H9 (cell line): ENCODE measurements at regions not wholly inside any gene's neighbourhood (a gene's known extent, or its start where the extent isn't known, plus 50 kb on each side); places are given as distances from the start of the nearest gene placed in this dataset.

ENCODE experiments used
- DNase-seq: peaks from one replicate; pipeline ENCODE4 v3.0.0-alpha.2; 2017
- H2AFZ ChIP-seq: one replicate; pipeline ENCODE4 v1.6.1; 2013; ENCODE audit warnings: mild to moderate bottlenecking, low read length, control low read depth, moderate library complexity
- H2AK5ac ChIP-seq: 2 replicates; pipeline ENCODE4 v1.6.1; 2013; ENCODE audit warnings: low read length, control low read depth, mixed read lengths; ENCODE audit not compliant: insufficient read length
- H2BK120ac ChIP-seq: one replicate; pipeline ENCODE4 v1.6.1; 2013; ENCODE audit warnings: low read depth, mild to moderate bottlenecking, low read length, control low read depth, inconsistent platforms; ENCODE audit not compliant: poor library complexity, severe bottlenecking
- H2BK12ac ChIP-seq: 2 replicates; pipeline ENCODE4 v1.6.1; 2013; ENCODE audit warnings: low read length, control low read depth, mixed read lengths, low read depth; ENCODE audit not compliant: insufficient read length
- H2BK15ac ChIP-seq: 2 replicates; pipeline ENCODE4 v1.6.1; 2013; ENCODE audit warnings: low read depth, low read length, control low read depth
- H2BK20ac ChIP-seq: one replicate; pipeline ENCODE4 v1.6.1; 2013; ENCODE audit warnings: low read depth, mild to moderate bottlenecking, low read length, control low read depth, inconsistent platforms; ENCODE audit not compliant: poor library complexity, severe bottlenecking
- H2BK5ac ChIP-seq: 2 replicates; pipeline ENCODE4 v1.6.1; 2013; ENCODE audit warnings: low read length, control low read depth, mixed read lengths; ENCODE audit not compliant: insufficient read length
- H3K14ac ChIP-seq: 2 replicates; pipeline ENCODE4 v1.6.1; 2013; ENCODE audit warnings: low read length, control low read depth; ENCODE audit not compliant: insufficient read depth
- H3K18ac ChIP-seq: 2 replicates; pipeline ENCODE4 v1.6.1; 2013; ENCODE audit warnings: low read depth, mild to moderate bottlenecking, mixed read lengths, low read length, control low read depth; ENCODE audit not compliant: insufficient read length
- H3K23ac ChIP-seq: 2 replicates; pipeline ENCODE4 v1.6.1; 2013; ENCODE audit warnings: low read length, control low read depth, mixed read lengths, low read depth; ENCODE audit not compliant: insufficient read length
- H3K23me2 ChIP-seq: 2 replicates; pipeline ENCODE4 v1.6.1; 2013; ENCODE audit warnings: low read depth, mild to moderate bottlenecking, mixed read lengths, low read length, control low read depth; ENCODE audit not compliant: insufficient read length, poor library complexity, severe bottlenecking
- H3K27ac ChIP-seq: 2 replicates; pipeline ENCODE4 v1.5.1; 2013; ENCODE audit warnings: low read length, control low read depth, mixed read lengths, low read depth; ENCODE audit not compliant: insufficient read length
- H3K27me3 ChIP-seq: 2 replicates; pipeline ENCODE4 v1.6.1; 2013; ENCODE audit warnings: low read length, control low read depth, inconsistent platforms; ENCODE audit not compliant: insufficient read depth
- H3K4ac ChIP-seq: 2 replicates; pipeline ENCODE4 v1.6.1; 2013; ENCODE audit warnings: low read depth, mild to moderate bottlenecking, control low read depth, inconsistent platforms, low read length, moderate library complexity
- H3K4me1 ChIP-seq: 2 replicates; pipeline ENCODE4 v1.6.1; 2013; ENCODE audit warnings: low read length, control low read depth, inconsistent platforms; ENCODE audit not compliant: insufficient read depth
- H3K4me2 ChIP-seq: 2 replicates; pipeline ENCODE4 v1.6.1; 2013; ENCODE audit warnings: low read length, control low read depth, mixed read lengths; ENCODE audit not compliant: insufficient read length, insufficient read depth
- H3K56ac ChIP-seq: 2 replicates; pipeline ENCODE4 v1.6.1; 2013; ENCODE audit warnings: low read depth, mild to moderate bottlenecking, mixed read lengths, low read length, control low read depth; ENCODE audit not compliant: insufficient read length
- H3K79me1 ChIP-seq: 2 replicates; pipeline ENCODE4 v1.6.1; 2013; ENCODE audit warnings: low read depth, mild to moderate bottlenecking, moderate library complexity, low read length, control low read depth, inconsistent platforms; ENCODE audit not compliant: insufficient read depth, poor library complexity, severe bottlenecking
- H3K79me2 ChIP-seq: 2 replicates; pipeline ENCODE4 v1.6.1; 2013; ENCODE audit warnings: low read length, control low read depth, inconsistent platforms; ENCODE audit not compliant: insufficient read depth
- H3K9ac ChIP-seq: 2 replicates; pipeline ENCODE4 v1.6.1; 2013; ENCODE audit warnings: low read length, control low read depth, mixed read lengths; ENCODE audit not compliant: insufficient read length; ENCODE audit errors: extremely low read depth
- H3K9me3 ChIP-seq: one replicate; pipeline ENCODE4 v1.6.1; 2013; ENCODE audit warnings: low read depth, low read length, inconsistent platforms; ENCODE audit not compliant: control insufficient read depth
- H3T11ph ChIP-seq: one replicate; pipeline ENCODE4 v1.6.1; 2013; ENCODE audit warnings: mild to moderate bottlenecking, low read length, control low read depth, inconsistent platforms
- H4K20me1 ChIP-seq: one replicate; pipeline ENCODE4 v1.6.1; 2013; ENCODE audit not compliant: control insufficient read depth, insufficient read length, insufficient read depth
- H4K5ac ChIP-seq: 2 replicates; pipeline ENCODE4 v1.6.1; 2013; ENCODE audit warnings: low read depth, mild to moderate bottlenecking, mixed read lengths, low read length, control low read depth; ENCODE audit not compliant: insufficient read length
- H4K8ac ChIP-seq: replicated peaks from 2 replicates; pipeline ENCODE4 v1.6.1; 2013; ENCODE audit warnings: low read length, control low read depth, mixed read lengths, low read depth; ENCODE audit not compliant: insufficient read length
- H4K91ac ChIP-seq: 2 replicates; pipeline ENCODE4 v1.6.1; 2013; ENCODE audit warnings: low read depth, mild to moderate bottlenecking, moderate library complexity, mixed read lengths, low read length, control low read depth; ENCODE audit not compliant: insufficient read length
- H3K27ac Mint-ChIP-seq, 3 experiments: 2 replicates in 2 of 3; 3 replicates in 1 of 3; pipeline ENCODE4 v1.8.0; 2020 to 2021; ENCODE audit warnings: mixed read lengths in 3 of 3, mild to moderate bottlenecking in 1 of 3, moderate library complexity in 1 of 3
- H3K27me3 Mint-ChIP-seq: 2 replicates; pipeline ENCODE4 v1.8.0; 2021; ENCODE audit warnings: low read depth, mild to moderate bottlenecking, moderate library complexity, mixed read lengths
- H3K36me3 Mint-ChIP-seq, 3 experiments: 2 replicates in 2 of 3; 3 replicates in 1 of 3; pipeline ENCODE4 v1.8.0; 2020 to 2021; ENCODE audit warnings: low read depth in 3 of 3, mixed read lengths in 3 of 3; ENCODE audit not compliant: insufficient read depth in 1 of 3
- H3K4me1 Mint-ChIP-seq, 2 experiments: 2 replicates each; pipeline ENCODE4 v1.8.0; 2020; ENCODE audit warnings: mixed read lengths in 2 of 2
- H3K4me3 Mint-ChIP-seq, 2 experiments: 2 replicates in 1 of 2; 3 replicates in 1 of 2; pipeline ENCODE4 v1.8.0; 2020 to 2021; ENCODE audit warnings: mild to moderate bottlenecking in 2 of 2, mixed read lengths in 2 of 2, moderate library complexity in 1 of 2
- H3K9me3 Mint-ChIP-seq, 2 experiments: 2 replicates in 1 of 2; 3 replicates in 1 of 2; pipeline ENCODE4 v1.8.0; 2020; ENCODE audit warnings: mild to moderate bottlenecking in 2 of 2, mixed read lengths in 2 of 2, moderate library complexity in 1 of 2
- WGBS: extraction: QIAGEN DNeasy Blood & Tissue Kit; methylation state at CpG from one replicate; pipeline ENCODE4 v1.1.7; 2013; ENCODE audit warnings: missing lambda C conversion rate, low lambda C conversion rate, mixed read lengths; ENCODE audit not compliant: insufficient read length; ENCODE audit errors: extremely low coverage; 5-methylcytosine and 5-hydroxymethylcytosine counted together
- TF ChIP-seq, protein P1 (sequence below): fragments of 200-600 bp; sonication (generic); conservative IDR thresholded peaks from 3 replicates; pipeline ENCODE4 v1.8.0; 2021; ENCODE audit warnings: antibody characterized with exemption, mild to moderate bottlenecking

GRCh38 chr6:113277111-113277510 lies 580.0 kb upstream of the MARCKS start:
- DNase-seq, result no peak
- no peak overlapping the region for H2AK5ac ChIP-seq
- H2BK20ac ChIP-seq, result no peak overlapping the region
- H3K79me1 ChIP-seq, result no peaks in the 10 kb centered on the region
- WGBS, result no CpG with 5 or more reads among the region's 1 CpG
- no peaks in the 10 kb centered on the region for H3K27me3 ChIP-seq
- no peak overlapping the region for H4K8ac ChIP-seq
- Mint-ChIP-seq H3K36me3 (no peaks in the 10 kb centered on the region; a peak in 1 of 7 replicates), H3K27ac (no peak overlapping the region), H3K9me3 (no peaks in the 10 kb centered on the region; a peak in 2 of 5 replicates), H3K4me1 (peaks cover 13 to 16% of the 10 kb centered on the region in 2 experiments), H3K4me3 (no peak overlapping the region), H3K27me3 (no peaks in the 10 kb centered on the region)
- no peak overlapping the region for H3K4ac ChIP-seq
- H3K23ac ChIP-seq, result no peak overlapping the region
- no peaks in the 10 kb centered on the region for H4K20me1 ChIP-seq
- H3K4me2 ChIP-seq, result no peak overlapping the region
- TF ChIP-seq, protein P1, sequence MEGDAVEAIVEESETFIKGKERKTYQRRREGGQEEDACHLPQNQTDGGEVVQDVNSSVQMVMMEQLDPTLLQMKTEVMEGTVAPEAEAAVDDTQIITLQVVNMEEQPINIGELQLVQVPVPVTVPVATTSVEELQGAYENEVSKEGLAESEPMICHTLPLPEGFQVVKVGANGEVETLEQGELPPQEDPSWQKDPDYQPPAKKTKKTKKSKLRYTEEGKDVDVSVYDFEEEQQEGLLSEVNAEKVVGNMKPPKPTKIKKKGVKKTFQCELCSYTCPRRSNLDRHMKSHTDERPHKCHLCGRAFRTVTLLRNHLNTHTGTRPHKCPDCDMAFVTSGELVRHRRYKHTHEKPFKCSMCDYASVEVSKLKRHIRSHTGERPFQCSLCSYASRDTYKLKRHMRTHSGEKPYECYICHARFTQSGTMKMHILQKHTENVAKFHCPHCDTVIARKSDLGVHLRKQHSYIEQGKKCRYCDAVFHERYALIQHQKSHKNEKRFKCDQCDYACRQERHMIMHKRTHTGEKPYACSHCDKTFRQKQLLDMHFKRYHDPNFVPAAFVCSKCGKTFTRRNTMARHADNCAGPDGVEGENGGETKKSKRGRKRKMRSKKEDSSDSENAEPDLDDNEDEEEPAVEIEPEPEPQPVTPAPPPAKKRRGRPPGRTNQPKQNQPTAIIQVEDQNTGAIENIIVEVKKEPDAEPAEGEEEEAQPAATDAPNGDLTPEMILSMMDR, result no peak
- no peaks in the 10 kb centered on the region for H3K23me2 ChIP-seq
- no peak overlapping the region for H2BK5ac ChIP-seq
- H3K79me2 ChIP-seq, result no peaks in the 10 kb centered on the region
- no peak overlapping the region for H3K14ac ChIP-seq
- no peak overlapping the region for H3K18ac ChIP-seq
- no peak overlapping the region for H2BK12ac ChIP-seq
- no peak overlapping the region for H2AFZ ChIP-seq
- H2BK15ac ChIP-seq, result no peak overlapping the region
- H3K27ac ChIP-seq, result no peak overlapping the region
- H2BK120ac ChIP-seq, result no peak overlapping the region
- H4K5ac ChIP-seq, result no peak overlapping the region
- H3K9me3 ChIP-seq, result no peaks in the 10 kb centered on the region
- H3K4me1 ChIP-seq, result no peaks in the 10 kb centered on the region; the same call in none of the 2 replicates
- no peak overlapping the region for H3K56ac ChIP-seq
- H3T11ph ChIP-seq, result no peak overlapping the region
- no peak overlapping the region for H4K91ac ChIP-seq
- H3K9ac ChIP-seq, result no peak overlapping the region
